Prostate gland (tissue), 2 donors: ENCODE measurements at regions not wholly inside any gene's neighbourhood (a gene's known extent, or its start where the extent isn't known, plus 50 kb on each side); places are given as distances from the start of the nearest gene placed in this dataset.

Experiments used
- DNase-seq: peaks from one replicate; pipeline ENCODE4 v3.0.0-alpha.2; 2019; ENCODE audit warnings: low spot score
- H3K27ac ChIP-seq, 2 donors: fragments of 200-600 bp; sonication (generic); 2 replicates each; pipeline ENCODE4 v1.5.1; 2017 to 2019
- H3K27me3 ChIP-seq: fragments of 200-600 bp; sonication (generic); replicated peaks from 2 replicates; pipeline ENCODE4 v1.5.1; 2019; ENCODE audit not compliant: insufficient read depth
- H3K36me3 ChIP-seq, 2 donors: fragments of 200-600 bp; sonication (generic); 1 replicate in 1 of 2; 2 replicates in 1 of 2; pipeline versions ENCODE4 v1.5.1 to v1.8.1; 2017 to 2019
- H3K4me1 ChIP-seq: fragments of 200-600 bp; sonication (generic); replicated peaks from 2 replicates; pipeline ENCODE4 v1.5.1; 2019
- H3K4me3 ChIP-seq, 2 donors: fragments of 200-600 bp; sonication (generic); 2 replicates each; pipeline ENCODE4 v1.5.1; 2017 to 2019
- H3K9me3 ChIP-seq: fragments of 200-600 bp; sonication (generic); 2 replicates; pipeline ENCODE4 v1.5.1; 2017
- POLR2A ChIP-seq: fragments of 450-650 bp; IDR thresholded peaks from one replicate; pipeline ENCODE4 v1.6.1; 2016; ENCODE audit warnings: antibody characterized with exemption, mild to moderate bottlenecking
- POLR2AphosphoS5 ChIP-seq: sonication (generic); formaldehyde crosslinking; IDR thresholded peaks from one replicate; pipeline ENCODE4 v1.6.1; 2017; ENCODE audit warnings: antibody characterized with exemption
- WGBS: methylation state at CpG from one replicate; pipeline ENCODE4 v1.1.5; 2018; 5-methylcytosine and 5-hydroxymethylcytosine counted together
- intact Hi-C: fragments of 100-400 bp; cut with DNase I; formaldehyde crosslinking; loops from one replicate; pipeline ENCODE4 v1.14.2; 2022
- TF ChIP-seq, protein P1 (sequence below), 4 experiments: fragments of 200-600 bp in 2 of 4; fragments of 450-650 bp in 2 of 4; sonication (generic) in 2 of 4; IDR thresholded peaks; 1 replicate in 3 of 4; 2 replicates in 1 of 4; pipeline ENCODE4 v1.5.1; 2016 to 2019; ENCODE audit warnings: antibody characterized with exemption in 4 of 4, mild to moderate bottlenecking in 2 of 4, moderate library complexity in 2 of 4

DNA sequence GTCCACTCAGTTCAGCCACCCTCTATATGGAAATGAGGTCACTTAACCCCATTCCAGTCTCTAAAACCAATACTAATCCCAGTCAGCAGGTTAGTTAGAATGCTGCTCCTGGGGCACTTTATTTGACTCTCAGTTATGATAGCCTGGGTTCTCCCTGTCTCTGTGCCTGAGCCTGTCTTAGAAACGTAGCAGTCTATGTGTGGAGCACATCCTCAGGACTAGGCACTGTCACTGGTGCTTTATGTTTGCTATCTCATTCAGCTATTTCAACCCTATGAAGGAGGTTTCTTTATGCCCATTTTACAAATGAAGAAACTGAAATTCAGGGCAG lies 152.5 kb upstream of the PKDCC start:
- Histone ChIP-seq H3K27ac (no peak overlapping the region), H3K36me3 (no peaks in the 10 kb centered on the region), H3K9me3 (no peaks in the 10 kb centered on the region), H3K4me1 (no peaks in the 10 kb centered on the region), H3K4me3 (no peak overlapping the region), H3K27me3 (no peaks in the 10 kb centered on the region)
- intact Hi-C loops, result no loop called here
- WGBS, result 83% methylated on average over 1 of the region's 1 CpG
- TF ChIP-seq, protein P1, sequence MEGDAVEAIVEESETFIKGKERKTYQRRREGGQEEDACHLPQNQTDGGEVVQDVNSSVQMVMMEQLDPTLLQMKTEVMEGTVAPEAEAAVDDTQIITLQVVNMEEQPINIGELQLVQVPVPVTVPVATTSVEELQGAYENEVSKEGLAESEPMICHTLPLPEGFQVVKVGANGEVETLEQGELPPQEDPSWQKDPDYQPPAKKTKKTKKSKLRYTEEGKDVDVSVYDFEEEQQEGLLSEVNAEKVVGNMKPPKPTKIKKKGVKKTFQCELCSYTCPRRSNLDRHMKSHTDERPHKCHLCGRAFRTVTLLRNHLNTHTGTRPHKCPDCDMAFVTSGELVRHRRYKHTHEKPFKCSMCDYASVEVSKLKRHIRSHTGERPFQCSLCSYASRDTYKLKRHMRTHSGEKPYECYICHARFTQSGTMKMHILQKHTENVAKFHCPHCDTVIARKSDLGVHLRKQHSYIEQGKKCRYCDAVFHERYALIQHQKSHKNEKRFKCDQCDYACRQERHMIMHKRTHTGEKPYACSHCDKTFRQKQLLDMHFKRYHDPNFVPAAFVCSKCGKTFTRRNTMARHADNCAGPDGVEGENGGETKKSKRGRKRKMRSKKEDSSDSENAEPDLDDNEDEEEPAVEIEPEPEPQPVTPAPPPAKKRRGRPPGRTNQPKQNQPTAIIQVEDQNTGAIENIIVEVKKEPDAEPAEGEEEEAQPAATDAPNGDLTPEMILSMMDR (IDR thresholded peaks at IDR 0.05), result no peak
- no peak for TF ChIP-seq POLR2AphosphoS5
- no peak for TF ChIP-seq POLR2A
- DNase-seq, result no peak

GRCh38 chr2:41896186-41896846 lies 151.5 kb upstream of the PKDCC start:
- no peak for DNase-seq

GRCh38 chr2:41899189-41899588 lies 148.6 kb upstream of the PKDCC start:
- DNase-seq, result no peak
- Histone ChIP-seq H3K36me3 (no peaks in the 10 kb centered on the region), H3K4me3 (no peak overlapping the region), H3K9me3 (no peaks in the 10 kb centered on the region), H3K4me1 (no peaks in the 10 kb centered on the region), H3K27me3 (no peaks in the 10 kb centered on the region), H3K27ac (no peak overlapping the region)
- WGBS, result 51% methylated on average over 2 of the region's 2 CpGs
- TF ChIP-seq POLR2AphosphoS5 (no peak), POLR2A (no peak)
- TF ChIP-seq, protein P1 (IDR thresholded peaks at IDR 0.05), result no peak
- intact Hi-C loops, result no loop called here

More at GRCh38 chr2:41896186-41896846, 151.5 kb upstream of the PKDCC start:
- intact Hi-C loops, result no loop called here
- no peaks in the 10 kb centered on the region for H3K36me3 ChIP-seq
- H3K4me3 ChIP-seq, result no peak overlapping the region
- no peaks in the 10 kb centered on the region for H3K4me1 ChIP-seq
- TF ChIP-seq POLR2AphosphoS5, result no peak
- WGBS, result 87% methylated on average over 5 of the region's 5 CpGs
- no peaks in the 10 kb centered on the region for H3K9me3 ChIP-seq
- H3K27ac ChIP-seq, result no peak overlapping the region
- H3K27me3 ChIP-seq, result no peaks in the 10 kb centered on the region

GRCh38 chr2:41900101-41900577 lies 147.7 kb upstream of the PKDCC start:
- no peak overlapping the region for H3K27ac ChIP-seq
- no peaks in the 10 kb centered on the region for H3K27me3 ChIP-seq
- 75% methylated on average over 1 of the region's 1 CpG for WGBS
- no peak for DNase-seq
- no peaks in the 10 kb centered on the region for H3K9me3 ChIP-seq
- no peak overlapping the region for H3K4me3 ChIP-seq
- no peaks in the 10 kb centered on the region for H3K36me3 ChIP-seq
- intact Hi-C loops, result no loop called here
- H3K4me1 ChIP-seq, result no peaks in the 10 kb centered on the region
- no peak for TF ChIP-seq POLR2A
- no peak for TF ChIP-seq POLR2AphosphoS5
- TF ChIP-seq, protein P1 (IDR thresholded peaks at IDR 0.05), result no peak

GRCh38 chr2:41902897-41903296 lies 144.9 kb upstream of the PKDCC start:
- 91% methylated on average over 2 of the region's 2 CpGs for WGBS
- intact Hi-C loops, result no loop called here
- TF ChIP-seq POLR2AphosphoS5 (no peak), POLR2A (no peak)
- TF ChIP-seq, protein P1 (IDR thresholded peaks at IDR 0.05), result no peak

More at GRCh38 chr2:41902897-41903296, 144.9 kb upstream of the PKDCC start:
- Histone ChIP-seq H3K4me3 (no peak overlapping the region), H3K27me3 (no peaks in the 10 kb centered on the region), H3K4me1 (no peaks in the 10 kb centered on the region), H3K36me3 (no peaks in the 10 kb centered on the region), H3K27ac (no peak overlapping the region), H3K9me3 (no peaks in the 10 kb centered on the region)
- no peak for DNase-seq
